HepG2 (cell line): ENCODE measurements at regions not wholly inside any gene's neighbourhood (a gene's known extent, or its start where the extent isn't known, plus 50 kb on each side); places are given as distances from the start of the nearest gene placed in this dataset.

Experiments
- ARID3A ChIP-seq: IDR thresholded peaks from 2 replicates; pipeline ENCODE4 v1.6.1; 2012; ENCODE audit warnings: low read depth, low read length, improper control_type of control experiment
- BORCS8-MEF2B ChIP-seq: sonication (generic); formaldehyde crosslinking; IDR thresholded peaks from 2 replicates; pipeline ENCODE4 v1.8.0; 2022; ENCODE audit warnings: mild to moderate bottlenecking, missing genetic modification reagents
- ELF3 ChIP-seq: IDR thresholded peaks from 2 replicates; pipeline ENCODE4 v1.6.1; 2016; ENCODE audit warnings: missing genetic modification reagents, missing compliant biosample characterization
- HIC2 ChIP-seq: sonication (generic); formaldehyde crosslinking; IDR thresholded peaks from 2 replicates; pipeline ENCODE4 v1.9.0; 2022; ENCODE audit warnings: low read depth, missing genetic modification reagents
- HMG20B ChIP-seq: conservative IDR thresholded peaks from 2 replicates; pipeline ENCODE4 v1.6.1; 2016; ENCODE audit warnings: missing genetic modification reagents, missing compliant biosample characterization
- JUN ChIP-seq: sonication (generic); formaldehyde crosslinking; IDR thresholded peaks from 2 replicates; pipeline ENCODE4 v1.4.0; 2020; ENCODE audit warnings: mild to moderate bottlenecking, missing genetic modification reagents
- KAT8 ChIP-seq: IDR thresholded peaks from 2 replicates; pipeline ENCODE4 v1.6.1; 2016; ENCODE audit warnings: missing genetic modification reagents, missing compliant biosample characterization
- NFAT5 ChIP-seq: sonication (generic); formaldehyde crosslinking; IDR thresholded peaks from 2 replicates; pipeline ENCODE4 v1.4.0; 2020; ENCODE audit warnings: missing genetic modification reagents
- PHF21A ChIP-seq: sonication (generic); formaldehyde crosslinking; IDR thresholded peaks from 2 replicates; pipeline ENCODE4 v1.5.0; 2020; ENCODE audit warnings: mild to moderate bottlenecking, missing genetic modification reagents
- TCF12 ChIP-seq, 2 experiments: fragments of 450-650 bp in 1 of 2; sonication (generic) in 1 of 2; formaldehyde crosslinking in 1 of 2; IDR thresholded peaks; 2 replicates each; pipeline versions ENCODE4 v1.6.1 to v1.8.0; 2017 to 2022; ENCODE audit warnings: antibody characterized with exemption in 1 of 2, mild to moderate bottlenecking in 1 of 2, missing genetic modification reagents in 1 of 2, moderate library complexity in 1 of 2
- THAP9 ChIP-seq: sonication (generic); formaldehyde crosslinking; IDR thresholded peaks from 2 replicates; pipeline ENCODE4; 2020; ENCODE audit warnings: missing genetic modification reagents, mild to moderate bottlenecking, borderline replicate concordance
- ZNF382 ChIP-seq: sonication (generic); formaldehyde crosslinking; IDR thresholded peaks from 2 replicates; pipeline ENCODE4 v1.5.0; 2020; ENCODE audit warnings: missing genetic modification reagents, mild to moderate bottlenecking, borderline replicate concordance
- ZNF614 ChIP-seq: IDR thresholded peaks from 2 replicates; pipeline ENCODE4 v1.6.1; 2018; ENCODE audit warnings: missing biosample characterization, missing genetic modification reagents, inconsistent platforms, borderline replicate concordance
- ZNF772 ChIP-seq: sonication (generic); formaldehyde crosslinking; IDR thresholded peaks from 2 replicates; pipeline ENCODE4 v1.5.0; 2020; ENCODE audit warnings: mild to moderate bottlenecking, missing genetic modification reagents
- ZSCAN31 ChIP-seq: sonication (generic); formaldehyde crosslinking; IDR thresholded peaks from 2 replicates; pipeline ENCODE4 v1.5.0; 2020; ENCODE audit warnings: low read depth, mild to moderate bottlenecking, missing genetic modification reagents

GRCh38 chr17:77002103-77003045 is 134.2 kb downstream of the MGAT5B start (continued):
- TF ChIP-seq TCF12 (IDR thresholded peaks at IDR 0.05) (no peak), TCF12 (CRISPR knock-in tag; IDR thresholded peaks at IDR 0.05) (peak; percentile 62; the same call in 1 of the 2 replicates), ZNF772 (CRISPR knock-in tag) (peak; percentile 92), HMG20B (CRISPR knock-in tag) (peak; percentile 9; the same call in 1 of the 2 replicates), ZSCAN31 (0 out of 2 replicates have a peak, but pooled peaks have one; percentile 41), JUN (CRISPR knock-in tag) (peak; percentile 99), HIC2 (CRISPR knock-in tag) (peak; percentile 40; the same call in 1 of the 2 replicates), BORCS8-MEF2B (CRISPR knock-in tag) (peak; percentile 49; the same call in 1 of the 2 replicates), NFAT5 (CRISPR knock-in tag) (no peak), KAT8 (CRISPR knock-in tag) (peak; percentile 71; the same call in 1 of the 2 replicates), ZNF614 (CRISPR knock-in tag) (peak; percentile 68), THAP9 (CRISPR knock-in tag) (peak; percentile 37; the same call in 1 of the 2 replicates), ZNF382 (no peak), ARID3A (peak; percentile 97), ELF3 (peak; percentile 86), PHF21A (CRISPR knock-in tag) (peak; percentile 98)
